AG04449 (cell line): ENCODE measurements at regions not wholly inside any gene's neighbourhood (a gene's known extent, or its start where the extent isn't known, plus 50 kb on each side); places are given as distances from the start of the nearest gene placed in this dataset.

ENCODE experiments used
- CTCF ChIA-PET: fragments of 350-600 bp; formaldehyde crosslinking; extraction: SDS; loops from one replicate; lab custom pipeline; 2021; ENCODE audit warnings: antibody characterized with exemption; lab: Yijun Ruan, JAX
- POLR2A ChIA-PET: fragments of 400-600, 350-600 bp; formaldehyde crosslinking; extraction: SDS; loops from one replicate; lab custom pipeline; 2020; ENCODE audit warnings: antibody characterized with exemption, inconsistent platforms; lab: Yijun Ruan, JAX
- DNase-seq: peaks from one replicate; pipeline ENCODE4 v3.0.0-alpha.2; 2010; ENCODE audit warnings: low read depth, low spot score
- H3K4me3 ChIP-seq: 2 replicates; pipeline ENCODE4 v1.5.1; 2011; ENCODE audit warnings: low read depth, mild to moderate bottlenecking, control low read depth, low read length
- CTCF ChIP-seq: IDR thresholded peaks from one replicate; pipeline ENCODE4 v1.5.1; 2011; ENCODE audit warnings: mild to moderate bottlenecking, moderate library complexity, low read length, control low read depth, inconsistent platforms; ENCODE audit not compliant: insufficient read depth; ENCODE audit errors: missing control alignments

GRCh38 chr4:147219145-147219544 is 261.8 kb upstream of the EDNRA start:
- no peak for DNase-seq
- H3K4me3 ChIP-seq = no peak overlapping the region
- TF ChIP-seq CTCF = no peak
- ChIA-PET POLR2A (no interaction called here), CTCF (no interaction called here)

- POLR2A ChIA-PET = no interaction called here
- H3K4me3 ChIP-seq = no peak overlapping the region
- DNase-seq = no peak
- CTCF ChIA-PET = no interaction called here
- no peak for TF ChIP-seq CTCF
Observed at GRCh38 chr4:147220833-147221232, 260.1 kb upstream of the EDNRA start.

GRCh38 chr4:147222906-147223305 is 258.0 kb upstream of the EDNRA start:
- H3K4me3 ChIP-seq = no peak overlapping the region
- CTCF ChIA-PET = interaction anchor here (0.7 kb wide), 1 partner anchor 1411 kb away, joined by 3 read pairs; no protein-coding TSS in a partner anchor
- no peak for TF ChIP-seq CTCF
- POLR2A ChIA-PET = no interaction called here
- no peak for DNase-seq

GRCh38 chr4:147223576-147223975 is 257.3 kb upstream of the EDNRA start:
- no peak for TF ChIP-seq CTCF
- no peak for DNase-seq
- CTCF ChIA-PET = no interaction called here

GRCh38 chr4:147236806-147237205 is 244.1 kb upstream of the EDNRA start:
- no peak overlapping the region for H3K4me3 ChIP-seq
- POLR2A ChIA-PET = no interaction called here
- no peak for TF ChIP-seq CTCF
- no peak for DNase-seq
- CTCF ChIA-PET = no interaction called here

More at GRCh38 chr4:147223576-147223975, 257.3 kb upstream of the EDNRA start:
- POLR2A ChIA-PET = no interaction called here
- no peak overlapping the region for H3K4me3 ChIP-seq

GRCh38 chr4:147244786-147245185 is 236.1 kb upstream of the EDNRA start:
- ChIA-PET CTCF (no interaction called here), POLR2A (no interaction called here)
- TF ChIP-seq CTCF = no peak
- no peak for DNase-seq
- H3K4me3 ChIP-seq = no peak overlapping the region
